H9 (cell line): ENCODE measurements at regions not wholly inside any gene's neighbourhood (a gene's known extent, or its start where the extent isn't known, plus 50 kb on each side); places are given as distances from the start of the nearest gene placed in this dataset.

Source experiments
- DNase-seq: peaks from one replicate; pipeline ENCODE4 v3.0.0-alpha.2; 2017
- H2AFZ ChIP-seq: one replicate; pipeline ENCODE4 v1.6.1; 2013; ENCODE audit warnings: mild to moderate bottlenecking, low read length, control low read depth, moderate library complexity
- H2AK5ac ChIP-seq: 2 replicates; pipeline ENCODE4 v1.6.1; 2013; ENCODE audit warnings: low read length, control low read depth, mixed read lengths; ENCODE audit not compliant: insufficient read length
- H2BK120ac ChIP-seq: one replicate; pipeline ENCODE4 v1.6.1; 2013; ENCODE audit warnings: low read depth, mild to moderate bottlenecking, low read length, control low read depth, inconsistent platforms; ENCODE audit not compliant: poor library complexity, severe bottlenecking
- H2BK12ac ChIP-seq: 2 replicates; pipeline ENCODE4 v1.6.1; 2013; ENCODE audit warnings: low read length, control low read depth, mixed read lengths, low read depth; ENCODE audit not compliant: insufficient read length
- H2BK15ac ChIP-seq: 2 replicates; pipeline ENCODE4 v1.6.1; 2013; ENCODE audit warnings: low read depth, low read length, control low read depth
- H2BK20ac ChIP-seq: one replicate; pipeline ENCODE4 v1.6.1; 2013; ENCODE audit warnings: low read depth, mild to moderate bottlenecking, low read length, control low read depth, inconsistent platforms; ENCODE audit not compliant: poor library complexity, severe bottlenecking
- H2BK5ac ChIP-seq: 2 replicates; pipeline ENCODE4 v1.6.1; 2013; ENCODE audit warnings: low read length, control low read depth, mixed read lengths; ENCODE audit not compliant: insufficient read length
- H3K14ac ChIP-seq: 2 replicates; pipeline ENCODE4 v1.6.1; 2013; ENCODE audit warnings: low read length, control low read depth; ENCODE audit not compliant: insufficient read depth
- H3K18ac ChIP-seq: 2 replicates; pipeline ENCODE4 v1.6.1; 2013; ENCODE audit warnings: low read depth, mild to moderate bottlenecking, mixed read lengths, low read length, control low read depth; ENCODE audit not compliant: insufficient read length
- H3K23ac ChIP-seq: 2 replicates; pipeline ENCODE4 v1.6.1; 2013; ENCODE audit warnings: low read length, control low read depth, mixed read lengths, low read depth; ENCODE audit not compliant: insufficient read length
- H3K23me2 ChIP-seq: 2 replicates; pipeline ENCODE4 v1.6.1; 2013; ENCODE audit warnings: low read depth, mild to moderate bottlenecking, mixed read lengths, low read length, control low read depth; ENCODE audit not compliant: insufficient read length, poor library complexity, severe bottlenecking
- H3K27ac ChIP-seq: 2 replicates; pipeline ENCODE4 v1.5.1; 2013; ENCODE audit warnings: low read length, control low read depth, mixed read lengths, low read depth; ENCODE audit not compliant: insufficient read length
- H3K27me3 ChIP-seq: 2 replicates; pipeline ENCODE4 v1.6.1; 2013; ENCODE audit warnings: low read length, control low read depth, inconsistent platforms; ENCODE audit not compliant: insufficient read depth
- H3K4ac ChIP-seq: 2 replicates; pipeline ENCODE4 v1.6.1; 2013; ENCODE audit warnings: low read depth, mild to moderate bottlenecking, control low read depth, inconsistent platforms, low read length, moderate library complexity
- H3K4me1 ChIP-seq: 2 replicates; pipeline ENCODE4 v1.6.1; 2013; ENCODE audit warnings: low read length, control low read depth, inconsistent platforms; ENCODE audit not compliant: insufficient read depth
- H3K4me2 ChIP-seq: 2 replicates; pipeline ENCODE4 v1.6.1; 2013; ENCODE audit warnings: low read length, control low read depth, mixed read lengths; ENCODE audit not compliant: insufficient read length, insufficient read depth
- H3K56ac ChIP-seq: 2 replicates; pipeline ENCODE4 v1.6.1; 2013; ENCODE audit warnings: low read depth, mild to moderate bottlenecking, mixed read lengths, low read length, control low read depth; ENCODE audit not compliant: insufficient read length
- H3K79me1 ChIP-seq: 2 replicates; pipeline ENCODE4 v1.6.1; 2013; ENCODE audit warnings: low read depth, mild to moderate bottlenecking, moderate library complexity, low read length, control low read depth, inconsistent platforms; ENCODE audit not compliant: insufficient read depth, poor library complexity, severe bottlenecking
- H3K79me2 ChIP-seq: 2 replicates; pipeline ENCODE4 v1.6.1; 2013; ENCODE audit warnings: low read length, control low read depth, inconsistent platforms; ENCODE audit not compliant: insufficient read depth
- H3K9ac ChIP-seq: 2 replicates; pipeline ENCODE4 v1.6.1; 2013; ENCODE audit warnings: low read length, control low read depth, mixed read lengths; ENCODE audit not compliant: insufficient read length; ENCODE audit errors: extremely low read depth
- H3K9me3 ChIP-seq: one replicate; pipeline ENCODE4 v1.6.1; 2013; ENCODE audit warnings: low read depth, low read length, inconsistent platforms; ENCODE audit not compliant: control insufficient read depth
- H3T11ph ChIP-seq: one replicate; pipeline ENCODE4 v1.6.1; 2013; ENCODE audit warnings: mild to moderate bottlenecking, low read length, control low read depth, inconsistent platforms
- H4K20me1 ChIP-seq: one replicate; pipeline ENCODE4 v1.6.1; 2013; ENCODE audit not compliant: control insufficient read depth, insufficient read length, insufficient read depth
- H4K5ac ChIP-seq: 2 replicates; pipeline ENCODE4 v1.6.1; 2013; ENCODE audit warnings: low read depth, mild to moderate bottlenecking, mixed read lengths, low read length, control low read depth; ENCODE audit not compliant: insufficient read length
- H4K8ac ChIP-seq: replicated peaks from 2 replicates; pipeline ENCODE4 v1.6.1; 2013; ENCODE audit warnings: low read length, control low read depth, mixed read lengths, low read depth; ENCODE audit not compliant: insufficient read length
- H4K91ac ChIP-seq: 2 replicates; pipeline ENCODE4 v1.6.1; 2013; ENCODE audit warnings: low read depth, mild to moderate bottlenecking, moderate library complexity, mixed read lengths, low read length, control low read depth; ENCODE audit not compliant: insufficient read length
- H3K27ac Mint-ChIP-seq, 3 experiments: 2 replicates in 2 of 3; 3 replicates in 1 of 3; pipeline ENCODE4 v1.8.0; 2020 to 2021; ENCODE audit warnings: mixed read lengths in 3 of 3, mild to moderate bottlenecking in 1 of 3, moderate library complexity in 1 of 3
- H3K27me3 Mint-ChIP-seq: 2 replicates; pipeline ENCODE4 v1.8.0; 2021; ENCODE audit warnings: low read depth, mild to moderate bottlenecking, moderate library complexity, mixed read lengths
- H3K36me3 Mint-ChIP-seq, 3 experiments: 2 replicates in 2 of 3; 3 replicates in 1 of 3; pipeline ENCODE4 v1.8.0; 2020 to 2021; ENCODE audit warnings: low read depth in 3 of 3, mixed read lengths in 3 of 3; ENCODE audit not compliant: insufficient read depth in 1 of 3
- H3K4me1 Mint-ChIP-seq, 2 experiments: 2 replicates each; pipeline ENCODE4 v1.8.0; 2020; ENCODE audit warnings: mixed read lengths in 2 of 2
- H3K4me3 Mint-ChIP-seq, 2 experiments: 2 replicates in 1 of 2; 3 replicates in 1 of 2; pipeline ENCODE4 v1.8.0; 2020 to 2021; ENCODE audit warnings: mild to moderate bottlenecking in 2 of 2, mixed read lengths in 2 of 2, moderate library complexity in 1 of 2
- H3K9me3 Mint-ChIP-seq, 2 experiments: 2 replicates in 1 of 2; 3 replicates in 1 of 2; pipeline ENCODE4 v1.8.0; 2020; ENCODE audit warnings: mild to moderate bottlenecking in 2 of 2, mixed read lengths in 2 of 2, moderate library complexity in 1 of 2
- WGBS: extraction: QIAGEN DNeasy Blood & Tissue Kit; methylation state at CpG from one replicate; pipeline ENCODE4 v1.1.7; 2013; ENCODE audit warnings: missing lambda C conversion rate, low lambda C conversion rate, mixed read lengths; ENCODE audit not compliant: insufficient read length; ENCODE audit errors: extremely low coverage; 5-methylcytosine and 5-hydroxymethylcytosine counted together
- TF ChIP-seq, protein P1 (sequence below): fragments of 200-600 bp; sonication (generic); conservative IDR thresholded peaks from 3 replicates; pipeline ENCODE4 v1.8.0; 2021; ENCODE audit warnings: antibody characterized with exemption, mild to moderate bottlenecking

DNA sequence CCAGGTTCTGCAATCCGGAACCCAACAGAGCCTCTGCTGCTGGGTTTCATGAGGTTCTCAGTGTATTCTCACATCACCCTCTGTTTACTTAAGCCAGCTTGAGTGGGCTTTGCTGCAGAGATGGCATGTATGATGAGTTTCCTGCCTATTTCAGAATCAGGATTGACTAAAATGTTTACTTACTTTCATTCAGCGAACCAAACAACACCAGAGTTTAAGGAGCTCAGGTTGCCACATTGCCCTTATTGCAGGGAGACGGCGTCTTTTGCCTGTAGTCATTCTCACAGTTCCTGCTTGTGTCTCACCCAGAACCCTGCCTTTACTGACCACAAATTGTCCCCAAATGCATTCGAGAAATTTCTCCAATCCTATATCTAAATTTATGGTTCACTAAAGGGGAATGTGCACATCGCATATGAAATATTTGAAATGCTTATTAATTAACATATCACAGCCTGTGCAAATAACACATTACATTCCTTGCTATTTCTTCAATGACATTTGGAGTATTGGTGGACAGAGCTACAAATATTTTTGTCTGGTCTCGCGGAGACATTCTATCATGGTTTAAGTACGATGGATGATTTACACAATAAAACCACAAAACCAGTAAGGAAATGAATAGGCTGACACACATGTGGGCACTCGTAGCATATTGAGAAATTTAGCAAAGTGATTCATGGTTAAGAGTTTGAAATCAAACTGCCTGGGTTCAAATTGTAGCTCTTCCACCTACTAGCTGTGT, 377.2 kb upstream of the CFAP20DC start:
- no peak overlapping the region for H2AFZ ChIP-seq
- H2BK15ac ChIP-seq, result no peak overlapping the region
- H3K4me3 Mint-ChIP-seq, result no peak overlapping the region
- H2BK120ac ChIP-seq, result no peak overlapping the region
- H3K4me1 ChIP-seq, result no peaks in the 10 kb centered on the region
- no peak overlapping the region for H4K5ac ChIP-seq
- H3K4me2 ChIP-seq, result no peak overlapping the region
- H3K23ac ChIP-seq, result no peak overlapping the region
- no CpG with 5 or more reads among the region's 10 CpGs for WGBS
- DNase-seq, result no peak
- no peak overlapping the region for H4K8ac ChIP-seq
- H2AK5ac ChIP-seq, result no peak overlapping the region
- no peaks in the 10 kb centered on the region for H4K20me1 ChIP-seq
- H3K9me3 Mint-ChIP-seq, result no peaks in the 10 kb centered on the region
- H3K9ac ChIP-seq, result no peak overlapping the region
- no peak overlapping the region for H2BK5ac ChIP-seq
- H3K36me3 Mint-ChIP-seq, result no peaks in the 10 kb centered on the region
- H3K79me1 ChIP-seq, result no peaks in the 10 kb centered on the region
- no peak overlapping the region for H3K27ac ChIP-seq
- no peak overlapping the region for H3K4ac ChIP-seq
- H4K91ac ChIP-seq, result no peak overlapping the region
- H2BK12ac ChIP-seq, result no peak overlapping the region
- no peak overlapping the region for H3K56ac ChIP-seq
- H3K79me2 ChIP-seq, result no peaks in the 10 kb centered on the region
- no peaks in the 10 kb centered on the region for H3K9me3 ChIP-seq
- H3K4me1 Mint-ChIP-seq, result no peaks in the 10 kb centered on the region
- H3K23me2 ChIP-seq, result no peaks in the 10 kb centered on the region
- H2BK20ac ChIP-seq, result no peak overlapping the region
- H3K18ac ChIP-seq, result no peak overlapping the region
- H3K27me3 ChIP-seq, result no peaks in the 10 kb centered on the region
- no peak overlapping the region for H3K14ac ChIP-seq
- no peak overlapping the region for H3K27ac Mint-ChIP-seq
- no peak overlapping the region for H3T11ph ChIP-seq
- TF ChIP-seq, protein P1, sequence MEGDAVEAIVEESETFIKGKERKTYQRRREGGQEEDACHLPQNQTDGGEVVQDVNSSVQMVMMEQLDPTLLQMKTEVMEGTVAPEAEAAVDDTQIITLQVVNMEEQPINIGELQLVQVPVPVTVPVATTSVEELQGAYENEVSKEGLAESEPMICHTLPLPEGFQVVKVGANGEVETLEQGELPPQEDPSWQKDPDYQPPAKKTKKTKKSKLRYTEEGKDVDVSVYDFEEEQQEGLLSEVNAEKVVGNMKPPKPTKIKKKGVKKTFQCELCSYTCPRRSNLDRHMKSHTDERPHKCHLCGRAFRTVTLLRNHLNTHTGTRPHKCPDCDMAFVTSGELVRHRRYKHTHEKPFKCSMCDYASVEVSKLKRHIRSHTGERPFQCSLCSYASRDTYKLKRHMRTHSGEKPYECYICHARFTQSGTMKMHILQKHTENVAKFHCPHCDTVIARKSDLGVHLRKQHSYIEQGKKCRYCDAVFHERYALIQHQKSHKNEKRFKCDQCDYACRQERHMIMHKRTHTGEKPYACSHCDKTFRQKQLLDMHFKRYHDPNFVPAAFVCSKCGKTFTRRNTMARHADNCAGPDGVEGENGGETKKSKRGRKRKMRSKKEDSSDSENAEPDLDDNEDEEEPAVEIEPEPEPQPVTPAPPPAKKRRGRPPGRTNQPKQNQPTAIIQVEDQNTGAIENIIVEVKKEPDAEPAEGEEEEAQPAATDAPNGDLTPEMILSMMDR, result no peak
- H3K27me3 Mint-ChIP-seq, result peaks cover 41% of the 10 kb centered on the region
